ENCODE measurements at regions not wholly inside any gene's neighbourhood (a gene's known extent, or its start where the extent isn't known, plus 50 kb on each side); places are given as distances from the start of the nearest gene placed in this dataset.

DNA sequence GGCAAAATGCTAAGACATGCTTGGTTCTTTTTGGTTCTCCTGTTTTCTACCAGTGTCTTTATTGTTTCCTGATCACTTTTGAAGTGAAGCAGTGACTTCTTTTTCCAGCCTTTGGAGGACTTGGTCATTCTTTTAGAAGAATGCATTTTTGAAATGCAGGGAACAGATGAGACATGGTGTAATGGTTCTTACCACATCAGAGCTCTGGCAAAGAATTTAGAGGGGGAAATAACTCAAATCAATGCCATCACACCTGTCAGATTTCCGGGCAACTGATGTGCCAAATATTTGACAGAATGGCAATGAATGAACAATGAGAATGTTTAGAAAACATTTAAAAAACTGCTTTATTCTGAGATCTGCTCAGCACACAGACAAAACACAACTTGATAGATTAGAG, 519.6 kb downstream of the IQCM start (continued):
- TF ChIP-seq ZFP30 (CRISPR knock-in tag; IDR thresholded peaks at IDR 0.05) (no peak), ZNF70 (CRISPR knock-in tag; IDR thresholded peaks at IDR 0.05) (no peak), RARB (CRISPR knock-in tag; IDR thresholded peaks at IDR 0.05) (no peak)

DNA sequence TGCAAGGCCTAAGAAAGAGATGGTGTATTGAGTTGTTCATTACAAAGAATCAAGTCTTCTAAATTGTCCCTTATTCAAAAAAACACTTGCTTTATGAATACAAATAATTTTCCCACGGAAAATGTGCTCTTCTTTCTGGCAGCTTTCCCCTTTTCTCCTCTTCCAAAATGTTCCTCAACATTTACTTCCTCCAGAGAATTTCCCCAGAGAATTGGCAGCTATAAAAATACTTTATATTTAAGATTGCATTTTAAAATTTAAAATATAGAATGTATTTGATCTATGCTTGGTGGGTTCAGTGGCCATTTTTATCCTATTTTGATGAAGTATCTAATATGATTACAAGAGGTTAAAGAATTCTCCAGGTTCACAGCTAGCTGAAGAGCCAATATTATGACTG, 521.0 kb downstream of the IQCM start:
- no peak for TF ChIP-seq PPARA (CRISPR knock-in tag; IDR thresholded peaks at IDR 0.05; ENCODE audit: borderline replicate concordance)
- no peak for TF ChIP-seq TOX (CRISPR knock-in tag; IDR thresholded peaks at IDR 0.05; ENCODE audit: borderline replicate concordance)
- no peak for TF ChIP-seq ZNF70 (CRISPR knock-in tag; IDR thresholded peaks at IDR 0.05)
- no peak for TF ChIP-seq TCF4 (CRISPR knock-in tag; IDR thresholded peaks at IDR 0.05; ENCODE audit: borderline replicate concordance)
- no peak for TF ChIP-seq ISL1 (CRISPR knock-in tag; IDR thresholded peaks at IDR 0.05)
- no peak for TF ChIP-seq ZNF565 (CRISPR knock-in tag; conservative IDR thresholded peaks at IDR 0.05; ENCODE audit: low read depth)
- no peak for TF ChIP-seq ESRRG (CRISPR knock-in tag; IDR thresholded peaks at IDR 0.05)
- TF ChIP-seq, protein P1, sequence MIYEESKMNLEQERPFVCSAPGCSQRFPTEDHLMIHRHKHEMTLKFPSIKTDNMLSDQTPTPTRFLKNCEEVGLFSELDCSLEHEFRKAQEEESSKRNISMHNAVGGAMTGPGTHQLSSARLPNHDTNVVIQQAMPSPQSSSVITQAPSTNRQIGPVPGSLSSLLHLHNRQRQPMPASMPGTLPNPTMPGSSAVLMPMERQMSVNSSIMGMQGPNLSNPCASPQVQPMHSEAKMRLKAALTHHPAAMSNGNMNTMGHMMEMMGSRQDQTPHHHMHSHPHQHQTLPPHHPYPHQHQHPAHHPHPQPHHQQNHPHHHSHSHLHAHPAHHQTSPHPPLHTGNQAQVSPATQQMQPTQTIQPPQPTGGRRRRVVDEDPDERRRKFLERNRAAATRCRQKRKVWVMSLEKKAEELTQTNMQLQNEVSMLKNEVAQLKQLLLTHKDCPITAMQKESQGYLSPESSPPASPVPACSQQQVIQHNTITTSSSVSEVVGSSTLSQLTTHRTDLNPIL (CRISPR knock-in tag; IDR thresholded peaks at IDR 0.05; ENCODE audit: low read depth) = no peak
- TF ChIP-seq, protein P2, sequence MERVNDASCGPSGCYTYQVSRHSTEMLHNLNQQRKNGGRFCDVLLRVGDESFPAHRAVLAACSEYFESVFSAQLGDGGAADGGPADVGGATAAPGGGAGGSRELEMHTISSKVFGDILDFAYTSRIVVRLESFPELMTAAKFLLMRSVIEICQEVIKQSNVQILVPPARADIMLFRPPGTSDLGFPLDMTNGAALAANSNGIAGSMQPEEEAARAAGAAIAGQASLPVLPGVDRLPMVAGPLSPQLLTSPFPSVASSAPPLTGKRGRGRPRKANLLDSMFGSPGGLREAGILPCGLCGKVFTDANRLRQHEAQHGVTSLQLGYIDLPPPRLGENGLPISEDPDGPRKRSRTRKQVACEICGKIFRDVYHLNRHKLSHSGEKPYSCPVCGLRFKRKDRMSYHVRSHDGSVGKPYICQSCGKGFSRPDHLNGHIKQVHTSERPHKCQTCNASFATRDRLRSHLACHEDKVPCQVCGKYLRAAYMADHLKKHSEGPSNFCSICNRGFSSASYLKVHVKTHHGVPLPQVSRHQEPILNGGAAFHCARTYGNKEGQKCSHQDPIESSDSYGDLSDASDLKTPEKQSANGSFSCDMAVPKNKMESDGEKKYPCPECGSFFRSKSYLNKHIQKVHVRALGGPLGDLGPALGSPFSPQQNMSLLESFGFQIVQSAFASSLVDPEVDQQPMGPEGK (CRISPR knock-in tag; IDR thresholded peaks at IDR 0.05; ENCODE audit: borderline replicate concordance) = no peak
- TF ChIP-seq, protein P3, sequence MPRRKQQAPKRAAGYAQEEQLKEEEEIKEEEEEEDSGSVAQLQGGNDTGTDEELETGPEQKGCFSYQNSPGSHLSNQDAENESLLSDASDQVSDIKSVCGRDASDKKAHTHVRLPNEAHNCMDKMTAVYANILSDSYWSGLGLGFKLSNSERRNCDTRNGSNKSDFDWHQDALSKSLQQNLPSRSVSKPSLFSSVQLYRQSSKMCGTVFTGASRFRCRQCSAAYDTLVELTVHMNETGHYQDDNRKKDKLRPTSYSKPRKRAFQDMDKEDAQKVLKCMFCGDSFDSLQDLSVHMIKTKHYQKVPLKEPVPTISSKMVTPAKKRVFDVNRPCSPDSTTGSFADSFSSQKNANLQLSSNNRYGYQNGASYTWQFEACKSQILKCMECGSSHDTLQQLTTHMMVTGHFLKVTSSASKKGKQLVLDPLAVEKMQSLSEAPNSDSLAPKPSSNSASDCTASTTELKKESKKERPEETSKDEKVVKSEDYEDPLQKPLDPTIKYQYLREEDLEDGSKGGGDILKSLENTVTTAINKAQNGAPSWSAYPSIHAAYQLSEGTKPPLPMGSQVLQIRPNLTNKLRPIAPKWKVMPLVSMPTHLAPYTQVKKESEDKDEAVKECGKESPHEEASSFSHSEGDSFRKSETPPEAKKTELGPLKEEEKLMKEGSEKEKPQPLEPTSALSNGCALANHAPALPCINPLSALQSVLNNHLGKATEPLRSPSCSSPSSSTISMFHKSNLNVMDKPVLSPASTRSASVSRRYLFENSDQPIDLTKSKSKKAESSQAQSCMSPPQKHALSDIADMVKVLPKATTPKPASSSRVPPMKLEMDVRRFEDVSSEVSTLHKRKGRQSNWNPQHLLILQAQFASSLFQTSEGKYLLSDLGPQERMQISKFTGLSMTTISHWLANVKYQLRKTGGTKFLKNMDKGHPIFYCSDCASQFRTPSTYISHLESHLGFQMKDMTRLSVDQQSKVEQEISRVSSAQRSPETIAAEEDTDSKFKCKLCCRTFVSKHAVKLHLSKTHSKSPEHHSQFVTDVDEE (CRISPR knock-in tag; IDR thresholded peaks at IDR 0.05) = no peak
- TF ChIP-seq, protein P4, sequence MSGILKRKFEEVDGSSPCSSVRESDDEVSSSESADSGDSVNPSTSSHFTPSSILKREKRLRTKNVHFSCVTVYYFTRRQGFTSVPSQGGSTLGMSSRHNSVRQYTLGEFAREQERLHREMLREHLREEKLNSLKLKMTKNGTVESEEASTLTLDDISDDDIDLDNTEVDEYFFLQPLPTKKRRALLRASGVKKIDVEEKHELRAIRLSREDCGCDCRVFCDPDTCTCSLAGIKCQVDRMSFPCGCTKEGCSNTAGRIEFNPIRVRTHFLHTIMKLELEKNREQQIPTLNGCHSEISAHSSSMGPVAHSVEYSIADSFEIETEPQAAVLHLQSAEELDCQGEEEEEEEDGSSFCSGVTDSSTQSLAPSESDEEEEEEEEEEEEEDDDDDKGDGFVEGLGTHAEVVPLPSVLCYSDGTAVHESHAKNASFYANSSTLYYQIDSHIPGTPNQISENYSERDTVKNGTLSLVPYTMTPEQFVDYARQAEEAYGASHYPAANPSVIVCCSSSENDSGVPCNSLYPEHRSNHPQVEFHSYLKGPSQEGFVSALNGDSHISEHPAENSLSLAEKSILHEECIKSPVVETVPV (CRISPR knock-in tag; IDR thresholded peaks at IDR 0.05) = no peak
- TF ChIP-seq OSR1 (CRISPR knock-in tag; IDR thresholded peaks at IDR 0.05) = no peak
- no peak for ATAC-seq

DNA sequence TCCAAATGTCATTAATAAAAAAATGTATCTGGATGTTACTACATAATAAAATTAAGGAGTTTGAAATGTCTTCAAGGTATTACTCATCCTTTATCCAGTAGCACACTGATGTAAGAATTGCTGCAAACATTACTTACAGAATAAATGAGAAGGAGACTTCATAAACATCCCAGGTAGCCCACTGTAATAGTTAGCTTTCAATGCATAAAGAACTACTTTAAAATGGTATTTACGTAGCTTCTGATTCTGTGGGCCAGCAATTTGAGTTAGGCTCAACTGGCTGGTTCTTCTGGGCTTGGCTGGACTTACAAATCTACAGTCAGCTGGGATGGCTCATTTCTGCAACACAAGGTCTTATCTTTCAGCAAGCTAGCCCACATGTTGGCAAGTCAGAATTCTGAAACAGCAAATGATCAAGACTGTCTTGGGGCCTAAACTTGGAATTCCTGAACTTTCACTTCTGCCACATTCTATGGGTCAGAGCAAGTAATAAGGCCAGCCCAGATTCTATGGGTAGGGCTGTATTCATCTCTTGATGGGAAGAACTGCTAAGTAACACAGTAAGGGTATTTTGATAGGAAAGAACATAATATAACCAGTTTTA, 522.5 kb downstream of the IQCM start:
- no peak for ATAC-seq
- TF ChIP-seq ZFP3 (CRISPR knock-in tag; IDR thresholded peaks at IDR 0.05) = no peak
- TF ChIP-seq ESRRG (CRISPR knock-in tag; IDR thresholded peaks at IDR 0.05) = no peak
- TF ChIP-seq ZNF70 (CRISPR knock-in tag; IDR thresholded peaks at IDR 0.05) = no peak
- no peak for TF ChIP-seq CSDC2 (CRISPR knock-in tag; IDR thresholded peaks at IDR 0.05)
- TF ChIP-seq ZFP30 (CRISPR knock-in tag; IDR thresholded peaks at IDR 0.05) = no peak
- no peak for TF ChIP-seq SNAI2 (CRISPR knock-in tag; IDR thresholded peaks at IDR 0.05)
- TF ChIP-seq TOX (CRISPR knock-in tag; IDR thresholded peaks at IDR 0.05; ENCODE audit: borderline replicate concordance) = no peak
- no peak for TF ChIP-seq BACH2 (CRISPR knock-in tag; IDR thresholded peaks at IDR 0.05; ENCODE audit: borderline replicate concordance)
- no peak for TF ChIP-seq RARB (CRISPR knock-in tag; IDR thresholded peaks at IDR 0.05)
- TF ChIP-seq, protein P5, sequence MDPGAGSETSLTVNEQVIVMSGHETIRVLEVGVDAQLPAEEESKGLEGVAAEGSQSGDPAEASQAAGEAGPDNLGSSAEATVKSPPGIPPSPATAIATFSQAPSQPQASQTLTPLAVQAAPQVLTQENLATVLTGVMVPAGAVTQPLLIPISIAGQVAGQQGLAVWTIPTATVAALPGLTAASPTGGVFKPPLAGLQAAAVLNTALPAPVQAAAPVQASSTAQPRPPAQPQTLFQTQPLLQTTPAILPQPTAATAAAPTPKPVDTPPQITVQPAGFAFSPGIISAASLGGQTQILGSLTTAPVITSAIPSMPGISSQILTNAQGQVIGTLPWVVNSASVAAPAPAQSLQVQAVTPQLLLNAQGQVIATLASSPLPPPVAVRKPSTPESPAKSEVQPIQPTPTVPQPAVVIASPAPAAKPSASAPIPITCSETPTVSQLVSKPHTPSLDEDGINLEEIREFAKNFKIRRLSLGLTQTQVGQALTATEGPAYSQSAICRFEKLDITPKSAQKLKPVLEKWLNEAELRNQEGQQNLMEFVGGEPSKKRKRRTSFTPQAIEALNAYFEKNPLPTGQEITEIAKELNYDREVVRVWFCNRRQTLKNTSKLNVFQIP (CRISPR knock-in tag; IDR thresholded peaks at IDR 0.05; ENCODE audit: borderline replicate concordance, low read depth) = no peak
- no peak for TF ChIP-seq ZNF8 (CRISPR knock-in tag; IDR thresholded peaks at IDR 0.05)
- TF ChIP-seq ISL1 (CRISPR knock-in tag; IDR thresholded peaks at IDR 0.05) = no peak
